HG02938 (cell line): ENCODE measurements at regions not wholly inside any gene's neighbourhood (a gene's known extent, or its start where the extent isn't known, plus 50 kb on each side); places are given as distances from the start of the nearest gene placed in this dataset.
"Not testable (repeated sequence)": the region's sequence is repeated elsewhere in the genome, so short reads cannot be mapped to it uniquely, and the experiment has no call there.

ENCODE experiments used
- ATAC-seq: cut with Tn5 transposase; IDR thresholded peaks from one replicate; pipeline ENCODE4 v1.9.1; 2021; ENCODE audit warnings: mild to moderate bottlenecking, moderate library complexity; ENCODE audit not compliant: unreplicated experiment

- no peak for ATAC-seq
Observed at GRCh38 chr11:37957717-37958116, 1359.7 kb upstream of the RAG2 start.

DNA sequence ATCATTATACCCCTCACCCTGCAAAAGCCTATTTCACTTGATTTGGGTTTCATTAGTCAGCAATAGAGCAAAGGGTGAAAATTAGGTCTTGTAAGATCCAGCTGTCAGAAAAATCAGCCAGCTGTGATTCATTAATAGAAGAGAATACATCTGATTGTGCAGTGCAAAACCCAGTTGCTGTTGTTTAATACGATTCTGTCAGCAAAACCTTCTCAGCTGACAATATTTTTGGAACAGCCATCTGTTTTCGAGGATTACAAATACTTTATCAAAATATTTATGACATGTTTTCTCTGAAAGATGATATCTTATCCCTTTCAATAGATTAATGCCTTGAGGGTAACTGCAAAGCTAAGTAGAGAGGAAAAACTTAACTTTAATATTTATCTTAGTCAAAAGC, 1354.0 kb upstream of the RAG2 start:
- no peak for ATAC-seq

DNA sequence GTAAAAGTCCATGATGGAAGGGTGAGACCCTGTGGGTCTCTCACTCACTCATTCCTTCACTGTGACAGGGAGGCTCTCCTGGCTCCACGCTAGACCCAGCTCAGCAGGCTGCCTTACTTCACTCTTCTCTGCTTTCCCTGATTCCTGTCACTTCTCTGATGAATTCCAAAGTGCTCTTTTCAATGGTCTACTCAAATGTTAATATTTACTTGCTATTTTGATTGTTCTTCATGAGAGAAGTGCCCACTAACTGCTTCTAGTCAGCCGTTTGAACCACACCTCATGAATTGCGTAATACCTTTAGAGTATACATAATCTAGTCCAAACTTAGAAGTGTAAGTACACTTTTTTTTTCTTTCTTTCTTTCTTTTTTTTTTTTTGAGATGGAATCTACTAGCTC, 1350.2 kb upstream of the RAG2 start:
- no peak for ATAC-seq

GRCh38 chr11:37947821-37948220, 1349.8 kb upstream of the RAG2 start:
- ATAC-seq = no peak

GRCh38 chr11:37946155-37946766, 1348.2 kb upstream of the RAG2 start:
- no peak for ATAC-seq

DNA sequence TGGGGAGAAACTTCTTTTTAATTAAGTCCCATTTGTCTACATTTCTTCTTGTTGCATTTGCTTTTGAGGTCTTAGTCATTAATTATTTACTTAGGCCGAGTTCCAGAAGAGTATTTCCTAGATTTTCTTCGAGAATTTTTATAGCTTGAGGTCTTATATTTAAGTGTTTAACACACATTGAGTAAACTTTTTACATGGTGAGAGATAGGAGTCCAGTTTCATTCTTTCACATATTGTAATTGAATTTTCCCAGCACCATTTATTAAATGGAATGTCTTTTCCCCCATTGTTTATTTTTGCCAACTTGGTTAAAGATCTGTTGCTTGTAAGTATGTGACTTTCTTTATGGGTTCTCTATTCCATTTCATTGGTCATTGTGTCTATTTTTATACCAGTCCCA, 1344.0 kb upstream of the RAG2 start:
- no peak for ATAC-seq

DNA sequence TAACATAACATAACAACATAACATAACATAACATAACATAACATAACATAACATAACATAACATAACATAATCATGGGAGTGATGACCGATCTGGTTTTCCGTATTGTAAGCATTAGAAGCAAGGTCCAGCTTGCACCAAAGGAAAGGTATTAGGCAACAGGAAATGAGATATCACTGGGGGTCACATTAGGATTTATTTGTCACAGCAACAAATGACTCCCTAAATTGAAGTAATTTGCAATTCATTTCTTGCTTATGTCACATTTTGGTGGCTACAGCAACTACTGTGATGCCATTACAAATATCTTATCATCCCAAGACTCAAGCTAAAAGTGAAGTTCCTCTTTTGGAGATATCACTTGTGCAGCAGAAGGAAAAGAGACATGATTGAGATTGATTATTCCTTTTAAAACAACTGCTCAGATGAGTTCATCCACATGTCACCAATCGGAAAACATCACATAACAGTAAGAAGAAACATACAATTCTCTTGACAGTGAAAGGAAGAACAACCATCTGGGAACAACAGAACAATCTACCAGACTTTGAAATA, 1331.1 kb upstream of the RAG2 start:
- ATAC-seq = no peak

DNA sequence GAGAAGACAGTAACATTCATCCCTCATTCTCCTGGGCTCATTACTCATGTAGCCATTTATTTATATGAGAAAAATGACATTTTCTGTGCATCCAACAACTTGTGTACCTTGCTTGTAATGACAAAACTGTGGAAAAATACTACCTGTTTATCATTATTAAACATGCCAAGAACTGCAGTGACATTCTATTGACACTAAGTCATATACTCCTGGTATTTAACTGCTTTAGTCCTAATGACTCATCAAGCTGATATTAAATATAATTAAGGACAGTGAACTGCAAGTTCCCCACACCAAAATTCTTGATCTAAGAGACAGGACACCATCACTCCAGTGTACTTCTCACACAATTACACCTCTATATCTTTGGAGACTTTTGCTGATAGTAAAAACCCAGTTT, 1328.7 kb upstream of the RAG2 start:
- ATAC-seq = no peak

GRCh38 chr11:37916331-37916730, 1318.3 kb upstream of the RAG2 start:
- ATAC-seq = no peak

- ATAC-seq = no peak
Observed at GRCh38 chr11:37914859-37915258, 1316.8 kb upstream of the RAG2 start.

- no peak for ATAC-seq
Observed at GRCh38 chr11:37908219-37908548, 1310.1 kb upstream of the RAG2 start.

DNA sequence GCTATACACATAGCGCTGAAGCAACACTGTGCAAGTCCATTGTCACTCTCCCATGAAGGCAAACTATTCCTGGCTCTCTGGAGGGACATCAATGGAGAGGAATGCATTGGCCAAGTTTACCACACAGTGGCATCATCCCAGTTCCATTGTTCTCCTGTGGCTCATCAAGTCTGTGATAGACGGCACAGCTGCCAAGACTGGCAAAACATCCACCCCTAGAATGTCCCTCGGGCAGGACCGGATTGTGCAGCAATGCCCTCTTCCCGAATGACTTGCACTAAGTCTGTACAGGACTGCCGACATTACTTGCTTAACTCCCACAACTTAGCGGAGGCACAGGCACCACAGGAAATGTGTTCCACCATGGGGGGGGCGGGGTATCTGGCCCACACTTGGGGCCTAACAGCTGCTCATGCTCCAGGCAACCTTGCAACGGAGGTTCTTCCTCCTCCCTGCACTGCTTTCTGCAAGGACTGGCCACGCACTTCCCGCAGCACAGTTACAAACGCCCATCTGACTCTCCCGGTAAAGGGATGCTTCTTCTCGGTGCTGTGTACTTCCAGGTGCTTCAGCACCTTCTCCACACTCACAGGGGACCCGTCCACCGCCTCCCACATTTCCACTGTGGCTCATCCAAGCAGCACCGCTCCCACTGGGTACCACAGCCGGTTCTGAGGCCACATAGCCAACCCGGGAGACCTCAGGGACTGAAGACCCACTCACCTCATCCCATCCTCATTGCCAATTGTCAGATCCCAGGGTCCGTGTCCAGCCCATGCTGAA, 1309.6 kb upstream of the RAG2 start:
- no peak for ATAC-seq

- ATAC-seq = no peak
Observed at GRCh38 chr11:37905707-37906417, 1307.8 kb upstream of the RAG2 start.

DNA sequence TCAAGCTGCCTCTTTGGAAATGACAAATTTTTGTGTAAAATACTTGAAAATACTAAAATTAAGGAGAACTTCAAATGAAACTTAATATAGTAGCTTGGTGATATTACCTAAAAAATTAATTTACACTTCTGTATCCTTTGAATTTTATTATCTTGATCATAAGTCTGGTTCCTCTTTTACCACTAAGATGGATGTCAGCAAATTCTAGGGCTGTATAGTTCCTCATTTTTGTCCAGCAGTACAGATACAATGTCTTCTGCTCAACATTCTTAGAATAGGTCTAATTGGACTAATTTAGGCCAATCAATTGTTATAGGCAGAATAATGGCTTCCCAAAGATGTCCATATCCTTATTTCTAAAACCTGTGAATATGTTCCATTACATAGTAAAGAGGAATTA, 1298.0 kb upstream of the RAG2 start:
- no peak for ATAC-seq

- no peak for ATAC-seq
Observed at GRCh38 chr11:37881741-37882140, 1283.7 kb upstream of the RAG2 start.

- ATAC-seq = no peak
Observed at GRCh38 chr11:37861671-37862070, 1263.6 kb upstream of the RAG2 start.

- ATAC-seq = not testable (repeated sequence)
Observed at GRCh38 chr11:37858806-37859537, 1260.9 kb upstream of the RAG2 start.

- ATAC-seq = no peak
Observed at GRCh38 chr11:37858398-37858797, 1260.4 kb upstream of the RAG2 start.

DNA sequence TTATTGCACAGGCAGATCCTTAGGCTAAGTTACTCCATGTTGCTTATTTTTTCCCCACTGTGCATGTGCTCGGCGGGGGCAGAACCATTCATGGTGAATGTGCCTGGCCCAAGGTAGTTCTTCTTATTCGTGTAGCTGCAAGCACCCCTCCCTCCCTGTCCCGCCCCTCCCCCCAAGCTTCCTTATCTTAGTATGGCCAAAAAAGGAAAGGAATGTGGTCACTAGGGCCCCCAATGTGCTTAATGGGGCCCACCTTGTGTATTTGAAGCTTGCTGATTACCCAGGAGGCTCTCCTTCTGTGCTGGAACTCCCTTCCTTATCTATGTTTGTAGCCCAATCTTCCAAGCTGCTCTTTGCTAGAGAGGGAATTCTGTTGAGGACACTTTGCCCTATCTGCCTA, 1259.7 kb upstream of the RAG2 start:
- no peak for ATAC-seq

- ATAC-seq = no peak
Observed at GRCh38 chr11:37849706-37850105, 1251.7 kb upstream of the RAG2 start.

DNA sequence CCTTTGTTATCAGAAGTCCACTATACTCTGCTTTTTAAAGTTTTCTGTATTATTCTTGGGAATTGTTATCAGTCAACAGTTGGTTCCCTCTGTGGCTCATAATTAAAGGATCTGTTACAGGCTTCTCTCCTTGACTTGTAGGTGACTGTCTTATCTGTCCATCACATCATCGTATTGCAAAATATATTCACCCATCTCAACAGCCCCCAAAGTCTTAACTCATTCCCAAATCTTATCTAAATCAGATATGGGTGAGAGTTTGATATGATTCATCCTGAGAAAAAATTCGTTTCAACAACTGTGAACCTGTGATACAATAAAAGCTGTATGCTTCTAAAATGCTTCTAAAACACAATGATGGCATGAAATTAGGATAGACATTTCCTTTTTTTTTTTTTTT, 1245.6 kb upstream of the RAG2 start:
- no peak for ATAC-seq
